T-helper 22 cell (primary cell): ENCODE measurements at regions not wholly inside any gene's neighbourhood (a gene's known extent, or its start where the extent isn't known, plus 50 kb on each side); places are given as distances from the start of the nearest gene placed in this dataset.

Experiments used
- DNase-seq: peaks from one replicate; pipeline ENCODE4 v3.0.0-alpha.2; 2020; ENCODE audit warnings: low read depth

GRCh38 chr3:41106691-41107090, 92.6 kb upstream of the CTNNB1 start:
- DNase-seq = no peak

GRCh38 chr3:41111011-41111410, 88.3 kb upstream of the CTNNB1 start:
- DNase-seq = no peak

- no peak for DNase-seq
Observed at GRCh38 chr3:41112466-41112865, 86.8 kb upstream of the CTNNB1 start.

- DNase-seq = no peak
Observed at GRCh38 chr3:41115069-41115468, 84.2 kb upstream of the CTNNB1 start.

- DNase-seq = no peak
Observed at GRCh38 chr3:41116851-41117250, 82.5 kb upstream of the CTNNB1 start.

- peak; percentile 59 for DNase-seq
Observed at GRCh38 chr3:41117398-41117870, 81.9 kb upstream of the CTNNB1 start.

GRCh38 chr3:41118461-41119390, 80.6 kb upstream of the CTNNB1 start:
- no peak for DNase-seq

- DNase-seq = no peak
Observed at GRCh38 chr3:41120460-41120859, 78.8 kb upstream of the CTNNB1 start.

- DNase-seq = no peak
Observed at GRCh38 chr3:41125258-41125657, 74.0 kb upstream of the CTNNB1 start.

GRCh38 chr3:41126472-41126871, 72.8 kb upstream of the CTNNB1 start:
- no peak for DNase-seq

- DNase-seq = no peak
Observed at GRCh38 chr3:41126961-41127360, 72.3 kb upstream of the CTNNB1 start.

- no peak for DNase-seq
Observed at GRCh38 chr3:41127414-41127813, 71.9 kb upstream of the CTNNB1 start.

- no peak for DNase-seq
Observed at GRCh38 chr3:41129731-41130130, 69.6 kb upstream of the CTNNB1 start.

GRCh38 chr3:41131224-41131623, 68.1 kb upstream of the CTNNB1 start:
- no peak for DNase-seq

- no peak for DNase-seq
Observed at GRCh38 chr3:41137686-41138111, 61.6 kb upstream of the CTNNB1 start.

GRCh38 chr3:41138146-41138545, 61.2 kb upstream of the CTNNB1 start:
- DNase-seq = no peak

- no peak for DNase-seq
Observed at GRCh38 chr3:41138601-41139000, 60.7 kb upstream of the CTNNB1 start.

GRCh38 chr3:41140242-41140641, 59.1 kb upstream of the CTNNB1 start:
- no peak for DNase-seq

- no peak for DNase-seq
Observed at GRCh38 chr3:41141433-41142167, 57.7 kb upstream of the CTNNB1 start.

GRCh38 chr3:41143421-41144031, 55.8 kb upstream of the CTNNB1 start:
- DNase-seq = no peak

GRCh38 chr3:41144631-41145030, 54.7 kb upstream of the CTNNB1 start:
- no peak for DNase-seq

GRCh38 chr3:41148478-41148877, 50.8 kb upstream of the CTNNB1 start:
- no peak for DNase-seq

GRCh38 chr3:41148901-41149300, 50.4 kb upstream of the CTNNB1 start:
- DNase-seq = no peak
